ENCODE measurements at regions not wholly inside any gene's neighbourhood (a gene's known extent, or its start where the extent isn't known, plus 50 kb on each side); places are given as distances from the start of the nearest gene placed in this dataset.
A peak's percentile ranks its signal among the peaks of the same experiment; 100 is the strongest.
"Not testable (repeated sequence)": the region's sequence is repeated elsewhere in the genome, so short reads cannot be mapped to it uniquely, and the experiment has no call there.

GRCh38 chr14:45721472-45721871 lies 468.5 kb upstream of the MIS18BP1 start:
- no peak for DNase-seq (ENCODE audit: low read depth, low spot score)

- DNase-seq (ENCODE audit: low read depth, low spot score) = no peak
These were observed 463.6 kb upstream of the MIS18BP1 start for GRCh38 chr14:45716572-45716971.

GRCh38 chr14:45715946-45716345 lies 462.9 kb upstream of the MIS18BP1 start:
- no peak for DNase-seq (ENCODE audit: low read depth, low spot score)

DNA sequence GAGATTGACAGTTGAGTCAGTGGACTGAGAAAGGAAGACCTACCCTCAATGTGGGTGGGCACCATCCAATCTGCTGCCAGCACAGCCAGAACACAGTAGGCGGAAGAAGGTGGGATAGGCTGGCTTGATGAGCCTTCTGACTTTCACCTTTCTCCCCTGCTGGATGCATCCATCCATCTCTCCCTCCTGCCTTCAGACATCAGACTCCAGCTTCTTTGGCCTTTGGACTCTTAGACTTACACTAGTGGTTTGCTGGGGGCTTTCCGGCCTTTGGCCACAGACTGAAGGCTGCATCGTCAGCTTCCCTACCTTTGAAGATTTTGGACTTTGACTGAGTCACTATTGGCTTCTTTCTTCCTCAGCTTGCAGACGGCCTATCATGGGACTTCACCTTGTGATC lies 456.5 kb upstream of the MIS18BP1 start:
- no peak for DNase-seq (ENCODE audit: low read depth, low spot score)

GRCh38 chr14:45705940-45706534 lies 453.0 kb upstream of the MIS18BP1 start:
- DNase-seq (ENCODE audit: low read depth, low spot score) = no peak

GRCh38 chr14:45699471-45699870 lies 446.5 kb upstream of the MIS18BP1 start:
- no peak for DNase-seq (ENCODE audit: low read depth, low spot score)

DNA sequence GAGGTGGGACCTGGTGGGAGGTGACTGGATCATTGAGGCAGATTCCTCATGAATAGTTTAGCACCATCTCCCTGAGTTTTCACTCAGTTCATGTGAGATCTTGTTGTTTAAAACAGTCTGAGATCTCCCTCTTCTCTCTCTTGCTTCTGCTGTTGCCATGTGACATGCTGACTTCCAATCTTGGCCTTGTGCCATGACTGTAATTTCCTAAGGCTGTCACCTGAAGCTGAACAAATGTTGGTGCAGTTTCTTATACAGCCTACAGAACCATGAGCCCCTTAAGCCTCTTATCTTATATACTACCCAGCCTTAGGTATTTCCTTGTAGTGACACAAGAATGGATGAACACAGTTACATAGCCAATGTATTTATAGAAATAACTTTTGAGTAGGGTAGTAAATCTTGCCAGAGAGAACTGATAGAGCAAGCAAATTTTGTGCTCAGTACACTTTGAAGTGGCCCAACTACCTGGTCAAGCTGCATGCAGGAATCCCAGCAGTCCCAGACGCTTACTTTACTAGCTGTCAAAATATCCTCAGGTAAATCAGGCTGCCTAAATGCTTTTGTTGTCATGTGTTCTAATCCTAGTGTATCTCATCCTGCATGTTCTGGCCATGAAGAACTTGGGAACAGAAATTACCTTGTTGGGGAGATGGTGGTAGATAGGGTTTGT lies 445.6 kb upstream of the MIS18BP1 start:
- no peak for DNase-seq (ENCODE audit: low read depth, low spot score)

GRCh38 chr14:45686771-45687170 lies 433.8 kb upstream of the MIS18BP1 start:
- no peak for DNase-seq (ENCODE audit: low read depth, low spot score)

DNA sequence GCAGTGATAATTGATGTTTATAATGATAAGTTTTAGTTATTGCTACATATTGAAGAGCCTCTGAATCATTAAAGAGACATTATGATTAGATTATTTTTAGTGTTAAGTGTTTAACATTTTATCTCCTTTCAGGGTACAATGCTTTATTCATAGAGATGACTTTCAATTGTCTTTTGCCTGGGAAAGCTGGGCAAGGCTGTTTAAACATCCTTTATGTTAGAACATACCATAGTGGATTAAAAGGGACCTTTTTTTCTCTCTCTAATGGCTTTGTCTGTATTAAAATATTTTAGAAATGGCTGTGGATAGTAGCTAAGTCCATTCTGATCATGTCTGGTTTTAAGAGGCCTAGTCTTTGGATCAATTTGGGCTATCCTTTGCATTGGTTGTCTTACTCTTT lies 427.5 kb upstream of the MIS18BP1 start:
- DNase-seq (ENCODE audit: low read depth, low spot score) = no peak

GRCh38 chr14:45679853-45680252 lies 426.9 kb upstream of the MIS18BP1 start:
- peak; percentile 8 for DNase-seq (ENCODE audit: low read depth, low spot score)

DNA sequence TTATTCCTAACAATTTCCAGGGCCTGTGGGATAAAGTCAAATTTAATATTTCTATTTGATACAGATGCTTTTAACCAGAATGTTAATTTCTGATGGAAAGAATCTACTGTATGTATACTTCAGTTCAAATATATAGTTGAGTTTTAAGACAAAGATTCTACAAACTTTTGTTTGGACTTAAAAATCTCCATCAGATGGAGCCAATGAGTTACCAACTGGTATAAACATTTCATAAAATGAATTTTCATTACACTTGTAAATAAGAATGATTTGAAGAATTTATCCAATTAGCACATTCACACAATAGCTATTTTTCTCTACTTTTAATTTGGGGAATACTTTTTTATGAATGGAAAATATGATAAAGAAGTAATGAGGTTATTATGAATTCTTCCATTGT lies 425.2 kb upstream of the MIS18BP1 start:
- no peak for DNase-seq (ENCODE audit: low read depth, low spot score)

GRCh38 chr14:45673420-45673819 lies 420.4 kb upstream of the MIS18BP1 start:
- DNase-seq (ENCODE audit: low read depth, low spot score) = no peak

DNA sequence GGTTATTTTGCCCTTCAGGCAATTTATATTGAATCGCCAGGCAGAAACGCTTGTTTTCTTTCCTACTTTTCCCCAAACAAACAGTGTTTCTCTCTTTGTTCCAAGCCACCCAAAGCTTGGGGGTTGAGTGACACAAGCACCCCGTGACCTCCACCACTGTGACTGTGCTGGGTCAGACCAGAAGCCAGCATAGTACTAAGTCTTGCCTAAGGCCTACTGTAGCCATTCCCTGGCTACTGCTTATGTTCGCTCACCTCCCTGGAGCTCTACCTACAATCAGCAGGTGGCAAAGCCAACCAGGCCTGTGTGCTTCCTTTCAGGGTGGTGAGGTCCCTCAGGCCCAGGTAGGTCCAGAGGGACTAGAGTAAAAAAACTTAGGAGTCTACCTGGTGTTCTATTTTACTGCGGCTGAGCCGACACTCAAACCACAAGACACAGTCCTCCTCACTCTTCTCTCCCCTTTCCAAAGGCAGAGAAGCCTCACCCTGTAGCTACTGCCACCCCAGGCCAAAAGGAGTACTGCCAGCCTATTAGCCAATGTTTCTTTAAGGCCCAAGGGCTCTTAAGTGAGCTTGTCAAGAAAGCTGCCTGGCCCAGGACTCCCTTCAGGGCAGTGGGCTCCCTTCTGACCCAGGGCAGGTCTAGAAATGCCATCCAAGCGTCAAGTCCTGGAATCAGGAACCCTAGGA lies 411.8 kb upstream of the MIS18BP1 start:
- DNase-seq (ENCODE audit: low read depth, low spot score) = no peak

DNA sequence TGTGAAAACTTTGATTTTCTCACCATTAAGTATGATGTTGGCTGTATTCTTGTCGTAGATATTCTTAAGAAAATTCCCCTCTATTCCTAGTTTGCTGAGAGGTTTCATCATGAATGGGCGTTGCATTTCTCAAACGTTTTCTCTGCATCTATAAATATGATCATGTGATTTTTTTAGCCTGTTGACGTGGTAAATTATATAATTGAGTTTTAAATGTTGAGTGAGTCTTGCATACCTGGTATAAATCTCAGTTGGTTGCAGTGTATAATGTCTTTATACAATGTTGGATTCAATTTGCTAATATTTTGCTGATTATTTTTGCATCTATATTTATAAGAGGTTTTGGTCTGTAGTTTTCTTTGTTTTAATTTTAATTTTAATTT lies 405.9 kb upstream of the MIS18BP1 start:
- no peak for DNase-seq (ENCODE audit: low read depth, low spot score)

GRCh38 chr14:45658226-45658916 lies 405.4 kb upstream of the MIS18BP1 start:
- DNase-seq (ENCODE audit: low read depth, low spot score) = no peak

DNA sequence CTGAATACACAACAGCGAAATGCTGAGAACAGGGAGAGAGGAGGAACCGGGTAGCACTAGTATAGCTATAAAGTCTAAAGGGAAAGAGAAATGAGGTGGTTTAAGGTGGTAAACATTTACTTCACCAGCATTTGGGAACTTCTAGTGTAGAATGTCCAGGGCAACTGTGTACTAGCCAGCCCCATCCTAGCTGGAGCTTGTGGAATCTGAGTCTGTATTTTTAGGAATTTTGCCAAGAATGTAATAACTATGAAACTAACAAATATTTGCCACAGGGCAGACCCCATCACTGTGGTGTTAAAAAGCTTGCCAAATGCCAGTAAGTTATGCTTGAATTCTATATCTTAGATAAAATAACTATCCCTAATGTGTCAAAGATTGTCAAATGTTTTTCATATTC lies 398.9 kb upstream of the MIS18BP1 start:
- DNase-seq (ENCODE audit: low read depth, low spot score) = no peak

DNA sequence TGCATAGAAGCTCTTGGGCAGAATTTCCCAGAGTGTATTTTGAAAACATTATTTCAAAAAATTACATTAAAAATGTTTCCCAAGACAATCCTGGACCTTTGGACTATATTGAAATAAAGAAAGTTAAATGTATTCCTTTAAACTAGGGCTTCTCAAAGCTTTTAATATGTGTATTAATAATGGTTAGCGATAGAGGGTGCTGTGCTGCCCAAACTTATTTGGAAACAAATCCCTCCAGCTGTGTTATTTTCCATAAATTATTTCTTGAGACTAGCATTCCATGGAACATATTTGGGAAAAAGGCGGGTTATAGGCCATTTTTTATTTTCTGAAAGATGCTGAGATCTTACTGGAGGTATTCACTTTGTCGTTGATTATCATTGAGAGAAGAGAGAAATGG lies 397.8 kb upstream of the MIS18BP1 start:
- no peak for DNase-seq (ENCODE audit: low read depth, low spot score)

DNA sequence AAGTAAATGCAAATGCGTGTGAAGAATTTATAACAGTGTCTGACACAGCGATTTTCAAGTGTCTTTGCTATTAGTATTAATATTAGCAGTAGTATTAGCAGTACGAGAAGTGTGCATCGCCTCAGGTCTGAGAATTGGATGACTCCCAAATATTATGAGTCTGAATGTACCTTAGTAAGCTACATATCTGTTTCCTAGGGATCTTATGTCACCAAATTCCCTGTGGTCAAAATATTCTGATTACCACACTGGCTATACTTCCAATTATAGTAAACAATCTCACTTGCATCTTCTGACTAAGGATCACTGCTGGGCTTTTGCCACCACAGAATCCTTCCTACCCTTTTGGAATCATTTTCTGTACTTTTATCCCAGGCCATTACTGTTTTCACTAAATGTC lies 396.0 kb upstream of the MIS18BP1 start:
- no peak for DNase-seq (ENCODE audit: low read depth, low spot score)

GRCh38 chr14:45641541-45641940 lies 388.5 kb upstream of the MIS18BP1 start:
- no peak for DNase-seq (ENCODE audit: low read depth, low spot score)

DNA sequence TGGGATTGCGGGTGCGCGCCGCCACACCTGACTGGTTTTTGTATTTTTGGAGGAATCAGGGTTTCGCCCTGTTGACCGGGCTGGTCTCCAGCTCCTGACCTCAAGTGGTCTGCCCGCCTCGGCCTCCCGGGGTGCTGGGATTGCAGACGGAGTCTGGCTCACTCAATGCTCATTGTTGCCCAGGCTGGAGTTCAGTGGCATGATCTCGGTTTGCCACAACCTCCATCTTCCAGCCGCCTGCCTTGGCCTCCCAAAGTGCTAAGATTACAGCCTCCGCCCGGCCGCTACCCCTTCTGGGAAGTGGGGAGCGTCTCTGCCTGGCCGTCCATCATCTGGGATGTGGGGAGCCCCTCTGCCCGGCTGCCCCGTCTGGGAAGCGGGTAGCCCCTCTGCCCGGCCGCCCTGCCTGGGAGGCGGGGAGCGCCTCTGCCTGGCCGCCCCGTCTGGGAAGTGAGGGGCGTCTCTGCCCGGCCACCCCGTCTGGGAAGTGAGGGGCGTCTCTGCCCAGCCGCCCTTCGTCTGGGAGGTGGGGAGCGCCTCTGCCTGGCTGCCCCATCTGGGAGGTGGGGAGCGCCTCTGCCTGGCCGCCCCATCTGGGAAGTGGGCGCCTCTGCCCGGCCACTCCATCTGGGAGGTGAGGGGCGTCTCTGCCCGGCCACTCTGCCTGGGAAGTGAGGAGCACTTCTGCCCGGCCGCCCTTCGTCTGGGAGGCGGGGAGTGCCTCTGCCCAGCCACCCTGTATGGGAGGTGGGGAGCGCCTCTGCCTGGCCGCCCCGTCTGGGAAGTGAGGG lies 381.8 kb upstream of the MIS18BP1 start:
- not testable (repeated sequence) for DNase-seq (ENCODE audit: low read depth, low spot score)

GRCh38 chr14:45633220-45633984 lies 380.4 kb upstream of the MIS18BP1 start:
- no peak for DNase-seq (ENCODE audit: low read depth, low spot score)
